Brain microvascular endothelial cell (primary cell): ENCODE measurements at regions not wholly inside any gene's neighbourhood (a gene's known extent, or its start where the extent isn't known, plus 50 kb on each side); places are given as distances from the start of the nearest gene placed in this dataset.
A peak's percentile ranks its signal among the peaks of the same experiment; 100 is the strongest.

Experiments
- DNase-seq: peaks from one replicate; pipeline ENCODE4 v3.0.0-alpha.2; 2020
- H3K27ac ChIP-seq: fragments of 250-450 bp; sonication (Bioruptor Pico); 2 replicates; pipeline ENCODE4 v1.5.1; 2020; ENCODE audit warnings: mild to moderate bottlenecking, moderate library complexity
- H3K27me3 ChIP-seq: fragments of 250-450 bp; sonication (Bioruptor Pico); replicated peaks from 2 replicates; pipeline ENCODE4 v1.5.1; 2020; ENCODE audit warnings: mild to moderate bottlenecking
- H3K36me3 ChIP-seq: fragments of 250-450 bp; sonication (Bioruptor Pico); replicated peaks from 2 replicates; pipeline ENCODE4 v1.5.1; 2020; ENCODE audit warnings: mild to moderate bottlenecking
- H3K4me3 ChIP-seq: 2 replicates; pipeline ENCODE4 v1.5.1; 2011; ENCODE audit warnings: low read depth, mild to moderate bottlenecking, control low read depth, low read length, moderate library complexity
- in situ Hi-C: cut with HindIII; loops from 2 replicates; pipeline ENCODE4 v1.10.0; 2017; ENCODE audit warnings: low sequenced_read_pairs, low pct_ligation_motif_present
- TF ChIP-seq, protein P1 (sequence below): IDR thresholded peaks from 2 replicates; pipeline ENCODE4 v1.5.1; 2011; ENCODE audit warnings: low read depth, mild to moderate bottlenecking, moderate library complexity, low read length, control low read depth, inconsistent platforms; ENCODE audit errors: missing control alignments

DNA sequence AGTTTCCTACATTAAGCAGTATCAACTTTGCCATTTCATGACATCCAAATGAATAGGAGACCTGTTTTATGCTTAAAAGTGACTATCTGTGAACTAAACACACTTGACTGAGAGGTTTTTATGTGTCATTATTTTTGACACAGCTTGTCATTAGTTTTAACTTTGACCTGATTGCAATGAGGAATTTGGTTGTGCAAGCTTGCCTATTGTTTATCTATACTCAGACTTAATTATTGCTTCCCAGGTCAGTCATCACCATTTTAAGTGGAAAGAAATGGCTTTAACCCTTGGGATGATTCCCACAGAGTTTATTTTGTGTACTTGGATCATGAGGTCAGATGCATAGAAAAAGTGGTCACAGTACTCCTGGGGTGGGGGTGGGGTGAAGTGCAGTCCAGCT lies 171.0 kb upstream of the PRICKLE1 start:
- no peaks in the 10 kb centered on the region for H3K27me3 ChIP-seq
- no peaks in the 10 kb centered on the region for H3K36me3 ChIP-seq
- DNase-seq = no peak
- in situ Hi-C loops = no loop called here
- H3K27ac ChIP-seq = no peak overlapping the region
- H3K4me3 ChIP-seq = no peak overlapping the region
- TF ChIP-seq, protein P1, sequence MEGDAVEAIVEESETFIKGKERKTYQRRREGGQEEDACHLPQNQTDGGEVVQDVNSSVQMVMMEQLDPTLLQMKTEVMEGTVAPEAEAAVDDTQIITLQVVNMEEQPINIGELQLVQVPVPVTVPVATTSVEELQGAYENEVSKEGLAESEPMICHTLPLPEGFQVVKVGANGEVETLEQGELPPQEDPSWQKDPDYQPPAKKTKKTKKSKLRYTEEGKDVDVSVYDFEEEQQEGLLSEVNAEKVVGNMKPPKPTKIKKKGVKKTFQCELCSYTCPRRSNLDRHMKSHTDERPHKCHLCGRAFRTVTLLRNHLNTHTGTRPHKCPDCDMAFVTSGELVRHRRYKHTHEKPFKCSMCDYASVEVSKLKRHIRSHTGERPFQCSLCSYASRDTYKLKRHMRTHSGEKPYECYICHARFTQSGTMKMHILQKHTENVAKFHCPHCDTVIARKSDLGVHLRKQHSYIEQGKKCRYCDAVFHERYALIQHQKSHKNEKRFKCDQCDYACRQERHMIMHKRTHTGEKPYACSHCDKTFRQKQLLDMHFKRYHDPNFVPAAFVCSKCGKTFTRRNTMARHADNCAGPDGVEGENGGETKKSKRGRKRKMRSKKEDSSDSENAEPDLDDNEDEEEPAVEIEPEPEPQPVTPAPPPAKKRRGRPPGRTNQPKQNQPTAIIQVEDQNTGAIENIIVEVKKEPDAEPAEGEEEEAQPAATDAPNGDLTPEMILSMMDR = no peak

DNA sequence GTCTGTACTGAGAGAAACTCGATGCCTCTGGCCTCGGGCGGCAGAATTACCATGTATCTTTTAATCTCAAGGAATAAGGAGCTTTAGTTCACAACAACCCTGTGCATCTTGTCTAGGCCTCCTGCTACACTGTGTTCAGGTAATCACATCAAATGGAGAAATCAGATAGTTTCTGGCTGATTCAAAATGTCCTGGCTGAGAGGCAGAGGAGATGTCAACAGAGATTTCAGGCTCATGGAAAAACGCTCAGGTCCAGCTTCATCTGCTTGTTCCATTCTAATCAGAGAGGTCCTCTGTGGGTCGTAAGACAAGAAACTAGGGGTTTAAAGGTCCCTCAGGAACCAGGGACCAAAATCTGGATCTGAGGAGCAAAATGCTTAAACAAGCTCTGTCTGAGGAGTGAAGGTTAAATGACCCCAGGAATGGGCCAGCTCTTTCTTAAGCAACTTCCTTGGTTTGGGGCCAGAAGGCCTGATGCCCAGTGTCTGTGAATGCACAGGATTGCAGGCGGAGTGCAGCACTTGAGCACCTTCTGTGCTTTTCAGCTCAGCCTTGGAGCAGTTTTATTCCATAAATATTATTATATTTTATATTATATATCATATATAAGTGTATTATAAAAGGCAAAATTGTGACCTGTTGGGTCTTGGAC lies 170.2 kb upstream of the PRICKLE1 start:
- no peaks in the 10 kb centered on the region for H3K27me3 ChIP-seq
- TF ChIP-seq, protein P1 = no peak
- no peak overlapping the region for H3K4me3 ChIP-seq
- H3K27ac ChIP-seq = no peak overlapping the region
- no peaks in the 10 kb centered on the region for H3K36me3 ChIP-seq
- DNase-seq = no peak
- in situ Hi-C loops = no loop called here

GRCh38 chr12:42758806-42759205 lies 169.3 kb upstream of the PRICKLE1 start:
- no peak overlapping the region for H3K4me3 ChIP-seq
- H3K36me3 ChIP-seq = no peaks in the 10 kb centered on the region
- DNase-seq = no peak
- no peak overlapping the region for H3K27ac ChIP-seq
- in situ Hi-C loops = no loop called here
- no peaks in the 10 kb centered on the region for H3K27me3 ChIP-seq
- TF ChIP-seq, protein P1 = no peak

DNA sequence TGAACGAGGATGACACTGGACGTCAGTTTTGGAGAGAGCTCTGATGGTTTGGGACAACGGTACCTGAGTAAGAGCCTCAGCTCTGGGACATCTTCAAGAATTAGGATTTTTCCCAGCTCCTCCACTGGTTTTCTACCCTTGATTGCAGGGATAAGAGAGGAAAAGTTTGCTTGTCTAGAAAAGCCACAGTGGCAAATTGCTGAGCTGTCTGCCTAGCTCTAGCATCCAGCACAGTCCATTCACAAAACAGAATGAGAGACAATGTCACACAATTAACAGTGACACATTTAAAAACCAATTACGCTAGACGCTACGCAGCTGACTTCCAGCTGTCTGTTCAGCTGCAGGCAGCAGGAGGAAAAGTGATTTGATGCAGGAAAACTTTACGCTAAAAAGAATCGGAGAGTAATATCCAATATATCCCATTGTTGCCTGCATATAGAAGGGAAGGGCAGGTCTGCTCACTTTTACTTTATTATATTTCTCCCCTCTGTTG lies 168.1 kb upstream of the PRICKLE1 start:
- Histone ChIP-seq H3K27ac (peak overlapping the region; percentile 83), H3K27me3 (no peaks in the 10 kb centered on the region), H3K36me3 (no peaks in the 10 kb centered on the region), H3K4me3 (no peak overlapping the region)
- in situ Hi-C loops = no loop called here
- DNase-seq = no peak
- TF ChIP-seq, protein P1 = no peak

DNA sequence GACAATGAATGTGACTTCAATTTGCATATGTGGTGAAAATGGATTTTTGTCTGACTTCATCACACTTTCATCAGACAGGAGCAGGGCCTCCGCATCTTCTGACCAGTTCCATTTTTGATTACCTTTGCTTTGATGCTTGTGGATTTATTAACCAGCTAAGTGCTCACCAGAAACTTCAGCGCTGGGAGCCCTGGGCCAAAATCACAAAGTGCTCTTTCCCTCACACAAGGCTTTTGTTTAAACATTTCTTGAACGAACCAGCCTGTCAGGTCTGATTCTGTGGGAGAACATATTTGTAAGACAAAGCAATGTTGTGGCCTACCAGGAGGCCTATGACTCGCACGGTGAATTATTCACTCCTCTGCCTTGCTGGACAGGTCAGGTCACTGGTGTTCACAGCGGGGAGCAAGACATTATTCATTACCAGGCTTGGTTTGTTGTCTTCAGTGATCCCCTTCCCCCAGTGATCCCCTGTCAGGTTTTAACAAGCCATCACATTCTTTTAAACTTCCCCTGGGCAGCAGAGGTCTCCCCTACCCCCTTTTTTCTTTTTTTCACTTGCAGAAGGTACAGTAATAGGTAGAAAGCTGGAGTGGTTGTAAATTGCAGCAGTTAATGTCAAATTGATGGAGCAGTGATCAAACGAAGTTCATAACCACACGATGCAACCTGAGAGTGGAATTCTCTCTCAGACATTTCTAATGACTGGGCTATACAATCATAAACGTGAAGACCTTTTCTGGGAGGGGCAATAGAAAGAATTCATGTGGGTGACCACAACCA lies 167.5 kb upstream of the PRICKLE1 start:
- DNase-seq = peak; percentile 97
- no peaks in the 10 kb centered on the region for H3K27me3 ChIP-seq
- TF ChIP-seq, protein P1 = no peak
- in situ Hi-C loops = no loop called here
- H3K36me3 ChIP-seq = no peaks in the 10 kb centered on the region
- H3K4me3 ChIP-seq = no peak overlapping the region
- H3K27ac ChIP-seq = peak overlapping the region; percentile 83
